HepG2 (cell line): ENCODE measurements at regions not wholly inside any gene's neighbourhood (a gene's known extent, or its start where the extent isn't known, plus 50 kb on each side); places are given as distances from the start of the nearest gene placed in this dataset.

Experiments
- ARID2 ChIP-seq: sonication (generic); formaldehyde crosslinking; IDR thresholded peaks from 2 replicates; pipeline ENCODE4 v1.8.1; 2022; ENCODE audit warnings: mild to moderate bottlenecking, missing genetic modification reagents, borderline replicate concordance
- BCL3 ChIP-seq: sonication (generic); formaldehyde crosslinking; IDR thresholded peaks from 2 replicates; pipeline ENCODE4 v1.5.1; 2020; ENCODE audit warnings: mild to moderate bottlenecking, missing genetic modification reagents, moderate library complexity
- CEBPG ChIP-seq: IDR thresholded peaks from 2 replicates; pipeline ENCODE4 v1.6.1; 2016
- EP300 ChIP-seq, 3 experiments: sonication (generic) in 1 of 3; formaldehyde crosslinking in 1 of 3; IDR thresholded peaks; 2 replicates each; pipeline versions ENCODE4 v1.5.1 to v1.6.1; 2011 to 2020; ENCODE audit warnings: low read depth in 2 of 3, low read length in 2 of 3, borderline replicate concordance in 1 of 3, improper control_type of control experiment in 1 of 3, mild to moderate bottlenecking in 1 of 3, missing genetic modification reagents in 1 of 3, moderate library complexity in 1 of 3
- ERF ChIP-seq: IDR thresholded peaks from 2 replicates; pipeline ENCODE4 v1.6.1; 2018; ENCODE audit warnings: missing biosample characterization, missing genetic modification reagents
- KMT2B ChIP-seq: IDR thresholded peaks from 2 replicates; pipeline ENCODE4 v1.6.1; 2016; ENCODE audit warnings: missing genetic modification reagents, missing compliant biosample characterization
- NONO ChIP-seq, 2 experiments: fragments of 450-650 bp in 1 of 2; sonication (generic) in 1 of 2; formaldehyde crosslinking in 1 of 2; IDR thresholded peaks in 1 of 2; conservative IDR thresholded peaks in 1 of 2; 2 replicates each; pipeline versions ENCODE4 v1.6.1 to v1.8.0; 2017 to 2022; ENCODE audit warnings: mild to moderate bottlenecking in 1 of 2, missing genetic modification reagents in 1 of 2, moderate library complexity in 1 of 2
- PBX2 ChIP-seq: IDR thresholded peaks from 2 replicates; pipeline ENCODE4 v1.6.1; 2016; ENCODE audit warnings: control low read depth
- RORA ChIP-seq: sonication (generic); formaldehyde crosslinking; IDR thresholded peaks from 2 replicates; pipeline ENCODE4 v1.5.0; 2020; ENCODE audit warnings: mild to moderate bottlenecking, missing genetic modification reagents, moderate library complexity
- SETDB1 ChIP-seq: sonication (generic); formaldehyde crosslinking; IDR thresholded peaks from 2 replicates; pipeline ENCODE4 v1.5.1; 2020; ENCODE audit warnings: missing genetic modification reagents, mild to moderate bottlenecking, borderline replicate concordance
- SNAI1 ChIP-seq: sonication (generic); formaldehyde crosslinking; IDR thresholded peaks from 2 replicates; pipeline ENCODE4 v1.5.0; 2020; ENCODE audit warnings: mild to moderate bottlenecking, missing genetic modification reagents, borderline replicate concordance
- TBL1XR1 ChIP-seq: fragments of 150-350 bp; IDR thresholded peaks from 2 replicates; pipeline ENCODE4 v1.6.1; 2014; ENCODE audit warnings: borderline replicate concordance, low read length; ENCODE audit not compliant: partially characterized antibody
- TFAP4 ChIP-seq: sonication (generic); IDR thresholded peaks from 2 replicates; pipeline ENCODE4 v1.6.1; 2016; ENCODE audit warnings: low read depth, borderline replicate concordance
- ZMYM3 ChIP-seq: sonication (generic); formaldehyde crosslinking; IDR thresholded peaks from 2 replicates; pipeline ENCODE4 v1.5.1; 2020; ENCODE audit warnings: mild to moderate bottlenecking, missing genetic modification reagents
- ZNF780A ChIP-seq: sonication (generic); formaldehyde crosslinking; IDR thresholded peaks from 2 replicates; pipeline ENCODE4 v1.8.0; 2022; ENCODE audit warnings: mild to moderate bottlenecking, missing genetic modification reagents, moderate library complexity
- TF ChIP-seq, protein P1 (sequence below): sonication (generic); formaldehyde crosslinking; IDR thresholded peaks from 2 replicates; pipeline ENCODE4 v1.5.1; 2020; ENCODE audit warnings: mild to moderate bottlenecking, missing genetic modification reagents, borderline replicate concordance
- TF ChIP-seq, protein P2 (sequence below): sonication (generic); formaldehyde crosslinking; IDR thresholded peaks from 2 replicates; pipeline ENCODE4 v1.5.0; 2020; ENCODE audit warnings: mild to moderate bottlenecking, missing genetic modification reagents

DNA sequence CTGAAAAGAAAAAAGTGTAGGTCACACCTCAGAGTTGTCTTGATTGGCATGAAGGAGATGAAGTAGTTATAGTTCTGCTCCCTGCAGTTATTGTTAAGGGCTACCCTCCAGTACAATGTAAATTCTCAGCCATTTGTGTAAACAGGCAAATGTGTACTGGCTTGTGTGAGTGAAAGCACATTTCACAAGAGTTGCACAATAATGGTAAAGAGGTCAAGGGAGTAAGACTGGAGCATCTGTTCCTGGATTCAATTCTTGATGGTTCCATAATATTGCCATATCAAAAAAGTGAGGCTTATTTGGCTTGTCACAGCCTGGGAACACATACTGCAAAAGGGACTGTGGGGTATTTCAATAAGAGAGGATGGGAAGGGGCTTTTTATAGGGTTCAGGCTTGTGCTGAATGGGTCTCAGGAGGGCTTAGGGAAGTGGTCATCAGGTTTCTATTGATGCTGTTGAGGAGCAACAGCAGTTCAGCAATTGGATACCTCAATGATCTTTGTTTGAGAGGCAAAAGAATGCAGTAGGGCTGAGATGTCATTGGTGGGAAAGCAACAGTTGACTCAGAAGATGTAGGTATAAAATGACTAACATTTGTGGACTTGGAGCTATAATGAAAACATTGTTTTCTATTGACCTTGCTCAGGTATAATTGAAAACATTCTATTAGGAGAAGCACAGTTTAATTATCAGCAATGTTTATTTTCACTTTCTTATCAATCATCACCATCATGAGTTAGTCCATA is 402.6 kb downstream of the BCKDHB start (continued):
- TF ChIP-seq, protein P1, sequence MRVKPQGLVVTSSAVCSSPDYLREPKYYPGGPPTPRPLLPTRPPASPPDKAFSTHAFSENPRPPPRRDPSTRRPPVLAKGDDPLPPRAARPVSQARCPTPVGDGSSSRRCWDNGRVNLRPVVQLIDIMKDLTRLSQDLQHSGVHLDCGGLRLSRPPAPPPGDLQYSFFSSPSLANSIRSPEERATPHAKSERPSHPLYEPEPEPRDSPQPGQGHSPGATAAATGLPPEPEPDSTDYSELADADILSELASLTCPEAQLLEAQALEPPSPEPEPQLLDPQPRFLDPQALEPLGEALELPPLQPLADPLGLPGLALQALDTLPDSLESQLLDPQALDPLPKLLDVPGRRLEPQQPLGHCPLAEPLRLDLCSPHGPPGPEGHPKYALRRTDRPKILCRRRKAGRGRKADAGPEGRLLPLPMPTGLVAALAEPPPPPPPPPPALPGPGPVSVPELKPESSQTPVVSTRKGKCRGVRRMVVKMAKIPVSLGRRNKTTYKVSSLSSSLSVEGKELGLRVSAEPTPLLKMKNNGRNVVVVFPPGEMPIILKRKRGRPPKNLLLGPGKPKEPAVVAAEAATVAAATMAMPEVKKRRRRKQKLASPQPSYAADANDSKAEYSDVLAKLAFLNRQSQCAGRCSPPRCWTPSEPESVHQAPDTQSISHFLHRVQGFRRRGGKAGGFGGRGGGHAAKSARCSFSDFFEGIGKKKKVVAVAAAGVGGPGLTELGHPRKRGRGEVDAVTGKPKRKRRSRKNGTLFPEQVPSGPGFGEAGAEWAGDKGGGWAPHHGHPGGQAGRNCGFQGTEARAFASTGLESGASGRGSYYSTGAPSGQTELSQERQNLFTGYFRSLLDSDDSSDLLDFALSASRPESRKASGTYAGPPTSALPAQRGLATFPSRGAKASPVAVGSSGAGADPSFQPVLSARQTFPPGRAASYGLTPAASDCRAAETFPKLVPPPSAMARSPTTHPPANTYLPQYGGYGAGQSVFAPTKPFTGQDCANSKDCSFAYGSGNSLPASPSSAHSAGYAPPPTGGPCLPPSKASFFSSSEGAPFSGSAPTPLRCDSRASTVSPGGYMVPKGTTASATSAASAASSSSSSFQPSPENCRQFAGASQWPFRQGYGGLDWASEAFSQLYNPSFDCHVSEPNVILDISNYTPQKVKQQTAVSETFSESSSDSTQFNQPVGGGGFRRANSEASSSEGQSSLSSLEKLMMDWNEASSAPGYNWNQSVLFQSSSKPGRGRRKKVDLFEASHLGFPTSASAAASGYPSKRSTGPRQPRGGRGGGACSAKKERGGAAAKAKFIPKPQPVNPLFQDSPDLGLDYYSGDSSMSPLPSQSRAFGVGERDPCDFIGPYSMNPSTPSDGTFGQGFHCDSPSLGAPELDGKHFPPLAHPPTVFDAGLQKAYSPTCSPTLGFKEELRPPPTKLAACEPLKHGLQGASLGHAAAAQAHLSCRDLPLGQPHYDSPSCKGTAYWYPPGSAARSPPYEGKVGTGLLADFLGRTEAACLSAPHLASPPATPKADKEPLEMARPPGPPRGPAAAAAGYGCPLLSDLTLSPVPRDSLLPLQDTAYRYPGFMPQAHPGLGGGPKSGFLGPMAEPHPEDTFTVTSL (CRISPR knock-in tag): peak; percentile 96
- peak; percentile 45; the same call in 1 of the 2 replicates for TF ChIP-seq TFAP4
- no peak for TF ChIP-seq NONO (IDR thresholded peaks at IDR 0.05)
- 0 out of 2 replicates have a peak, but pooled peaks have one; percentile 50 for TF ChIP-seq NONO (CRISPR knock-in tag; conservative IDR thresholded peaks at IDR 0.05)
- TF ChIP-seq, protein P2, sequence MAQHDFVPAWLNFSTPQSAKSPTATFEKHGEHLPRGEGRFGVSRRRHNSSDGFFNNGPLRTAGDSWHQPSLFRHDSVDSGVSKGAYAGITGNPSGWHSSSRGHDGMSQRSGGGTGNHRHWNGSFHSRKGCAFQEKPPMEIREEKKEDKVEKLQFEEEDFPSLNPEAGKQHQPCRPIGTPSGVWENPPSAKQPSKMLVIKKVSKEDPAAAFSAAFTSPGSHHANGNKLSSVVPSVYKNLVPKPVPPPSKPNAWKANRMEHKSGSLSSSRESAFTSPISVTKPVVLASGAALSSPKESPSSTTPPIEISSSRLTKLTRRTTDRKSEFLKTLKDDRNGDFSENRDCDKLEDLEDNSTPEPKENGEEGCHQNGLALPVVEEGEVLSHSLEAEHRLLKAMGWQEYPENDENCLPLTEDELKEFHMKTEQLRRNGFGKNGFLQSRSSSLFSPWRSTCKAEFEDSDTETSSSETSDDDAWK (CRISPR knock-in tag): no peak
- TF ChIP-seq SETDB1 (CRISPR knock-in tag): no peak
- TF ChIP-seq CEBPG (CRISPR knock-in tag): peak; percentile 98
- peak; percentile 54; the same call in 1 of the 2 replicates for TF ChIP-seq ZMYM3
- no peak for TF ChIP-seq SNAI1 (CRISPR knock-in tag)
- TF ChIP-seq RORA (CRISPR knock-in tag): peak; percentile 73; the same call in 1 of the 2 replicates
- TF ChIP-seq TBL1XR1: peak; percentile 41
- TF ChIP-seq ZNF780A: 0 out of 2 replicates have a peak, but pooled peaks have one; percentile 43
- TF ChIP-seq PBX2 (CRISPR knock-in tag): peak; percentile 66; the same call in 1 of the 2 replicates
- peak in 1 of 2 experiments; percentile 85; a peak in 3 of 4 replicates for TF ChIP-seq EP300 (IDR thresholded peaks at IDR 0.05; ENCODE audit: low read depth in 2 of 2, low read length in 2 of 2)
- TF ChIP-seq EP300 (CRISPR knock-in tag; IDR thresholded peaks at IDR 0.05; ENCODE audit: borderline replicate concordance): no peak
- peak; percentile 38; the same call in 1 of the 2 replicates for TF ChIP-seq ERF
- 0 out of 2 replicates have a peak, but pooled peaks have one; percentile 49 for TF ChIP-seq ARID2 (CRISPR knock-in tag)
- no peak for TF ChIP-seq BCL3 (CRISPR knock-in tag)
- TF ChIP-seq KMT2B (CRISPR knock-in tag): peak; percentile 60; the same call in 1 of the 2 replicates
